ENCODE measurements at regions not wholly inside any gene's neighbourhood (a gene's known extent, or its start where the extent isn't known, plus 50 kb on each side); places are given as distances from the start of the nearest gene placed in this dataset.

- ATAC-seq (no peak), DNase-seq (ENCODE audit: low read depth, low spot score) (no peak)
- Histone ChIP-seq H3K4me1 (ENCODE audit: control insufficient read depth, insufficient read depth, low read length) (no peaks in the 10 kb centered on the region), H3K4me3 (ENCODE audit: low read depth in 2 of 2, low read length in 2 of 2) (no peak overlapping the region), H3K27me3 (ENCODE audit: control insufficient read depth, insufficient read depth, low read length) (no peaks in the 10 kb centered on the region), H3K9me3 (ENCODE audit: control insufficient read depth, insufficient read depth, low read depth, low read length) (no peaks in the 10 kb centered on the region), H3K36me3 (ENCODE audit: control insufficient read depth, insufficient read depth, low read length) (no peaks in the 10 kb centered on the region), H3K27ac (ENCODE audit: low read length) (no peak overlapping the region)
- in situ Hi-C loops (cut with HindIII; ENCODE audit: low pct_unique_long_range_greater_than_20kb, low sequenced_read_pairs) (no loop called here), intact Hi-C loops (cut with micrococcal nuclease; ENCODE audit: unreplicated experiment) (no loop called here)
- no TSS peak for BruUV-seq (replicated peaks)
- POLR2A ChIA-PET: no interaction called here
- CTCF ChIA-PET: no interaction called here
- TF ChIP-seq, protein P1, sequence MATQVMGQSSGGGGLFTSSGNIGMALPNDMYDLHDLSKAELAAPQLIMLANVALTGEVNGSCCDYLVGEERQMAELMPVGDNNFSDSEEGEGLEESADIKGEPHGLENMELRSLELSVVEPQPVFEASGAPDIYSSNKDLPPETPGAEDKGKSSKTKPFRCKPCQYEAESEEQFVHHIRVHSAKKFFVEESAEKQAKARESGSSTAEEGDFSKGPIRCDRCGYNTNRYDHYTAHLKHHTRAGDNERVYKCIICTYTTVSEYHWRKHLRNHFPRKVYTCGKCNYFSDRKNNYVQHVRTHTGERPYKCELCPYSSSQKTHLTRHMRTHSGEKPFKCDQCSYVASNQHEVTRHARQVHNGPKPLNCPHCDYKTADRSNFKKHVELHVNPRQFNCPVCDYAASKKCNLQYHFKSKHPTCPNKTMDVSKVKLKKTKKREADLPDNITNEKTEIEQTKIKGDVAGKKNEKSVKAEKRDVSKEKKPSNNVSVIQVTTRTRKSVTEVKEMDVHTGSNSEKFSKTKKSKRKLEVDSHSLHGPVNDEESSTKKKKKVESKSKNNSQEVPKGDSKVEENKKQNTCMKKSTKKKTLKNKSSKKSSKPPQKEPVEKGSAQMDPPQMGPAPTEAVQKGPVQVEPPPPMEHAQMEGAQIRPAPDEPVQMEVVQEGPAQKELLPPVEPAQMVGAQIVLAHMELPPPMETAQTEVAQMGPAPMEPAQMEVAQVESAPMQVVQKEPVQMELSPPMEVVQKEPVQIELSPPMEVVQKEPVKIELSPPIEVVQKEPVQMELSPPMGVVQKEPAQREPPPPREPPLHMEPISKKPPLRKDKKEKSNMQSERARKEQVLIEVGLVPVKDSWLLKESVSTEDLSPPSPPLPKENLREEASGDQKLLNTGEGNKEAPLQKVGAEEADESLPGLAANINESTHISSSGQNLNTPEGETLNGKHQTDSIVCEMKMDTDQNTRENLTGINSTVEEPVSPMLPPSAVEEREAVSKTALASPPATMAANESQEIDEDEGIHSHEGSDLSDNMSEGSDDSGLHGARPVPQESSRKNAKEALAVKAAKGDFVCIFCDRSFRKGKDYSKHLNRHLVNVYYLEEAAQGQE (IDR thresholded peaks at IDR 0.05; ENCODE audit: insufficient read depth in 1 of 2, low read depth in 2 of 2, low read length in 1 of 2): no peak
- TF ChIP-seq CTCF (IDR thresholded peaks at IDR 0.05): no peak
- TF ChIP-seq TCF7L2 (IDR thresholded peaks at IDR 0.05; ENCODE audit: low read depth, low read length): no peak
- no peak for TF ChIP-seq POLR2AphosphoS5 (IDR thresholded peaks at IDR 0.05; ENCODE audit: low read depth, low read length)
- no peak for TF ChIP-seq SIN3A (IDR thresholded peaks at IDR 0.05; ENCODE audit: borderline replicate concordance, insufficient read depth, low read depth, low read length)
Measured at GRCh38 chr12:24152270-24152669, 202.8 kb upstream of the SOX5 start.

DNA sequence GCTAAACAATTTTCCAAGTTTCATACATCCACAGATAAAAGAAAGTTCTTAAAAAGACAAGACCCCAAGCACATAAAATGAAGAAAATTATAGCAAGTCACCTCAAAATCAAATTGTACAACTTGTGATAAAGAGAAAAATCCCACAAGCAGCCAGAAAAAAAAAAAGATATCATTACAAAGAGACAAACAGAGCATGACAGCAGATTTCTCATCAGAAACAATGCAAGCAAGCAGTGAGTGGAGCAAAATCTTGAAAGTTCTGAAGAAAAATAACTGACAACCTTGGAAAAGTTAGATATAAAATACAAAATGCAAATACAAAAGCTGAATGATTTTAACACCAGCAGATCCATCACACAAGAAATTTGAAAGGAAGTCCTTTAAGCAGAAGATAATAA lies 194.5 kb upstream of the SOX5 start:
- intact Hi-C loops (cut with micrococcal nuclease; ENCODE audit: unreplicated experiment) (no loop called here), in situ Hi-C loops (cut with HindIII; ENCODE audit: low pct_unique_long_range_greater_than_20kb, low sequenced_read_pairs) (no loop called here)
- H3K27ac ChIP-seq (ENCODE audit: low read length): no peak overlapping the region
- no peaks in the 10 kb centered on the region for H3K27me3 ChIP-seq (ENCODE audit: control insufficient read depth, insufficient read depth, low read length)
- TF ChIP-seq POLR2AphosphoS5 (IDR thresholded peaks at IDR 0.05; ENCODE audit: low read depth, low read length) (no peak), CTCF (IDR thresholded peaks at IDR 0.05) (no peak), TCF7L2 (IDR thresholded peaks at IDR 0.05; ENCODE audit: low read depth, low read length) (no peak), SIN3A (IDR thresholded peaks at IDR 0.05; ENCODE audit: borderline replicate concordance, insufficient read depth, low read depth, low read length) (no peak)
- TF ChIP-seq, protein P1 (IDR thresholded peaks at IDR 0.05; ENCODE audit: insufficient read depth in 1 of 2, low read depth in 2 of 2, low read length in 1 of 2): no peak
- BruUV-seq (replicated peaks): no TSS peak
- ChIA-PET CTCF (no interaction called here), POLR2A (no interaction called here)
- no peak overlapping the region for H3K4me3 ChIP-seq (ENCODE audit: low read depth in 2 of 2, low read length in 2 of 2)
- H3K36me3 ChIP-seq (ENCODE audit: control insufficient read depth, insufficient read depth, low read length): no peaks in the 10 kb centered on the region
- no peak for DNase-seq (ENCODE audit: low read depth, low spot score)
- H3K4me1 ChIP-seq (ENCODE audit: control insufficient read depth, insufficient read depth, low read length): no peaks in the 10 kb centered on the region
- H3K9me3 ChIP-seq (ENCODE audit: control insufficient read depth, insufficient read depth, low read depth, low read length): no peaks in the 10 kb centered on the region
- ATAC-seq: no peak

Data from Panc1 (cell line).